Loucy (cell line): ENCODE measurements at regions not wholly inside any gene's neighbourhood (a gene's known extent, or its start where the extent isn't known, plus 50 kb on each side); places are given as distances from the start of the nearest gene placed in this dataset.

Experiments
- H2AFZ ChIP-seq: fragments of 200-600 bp; sonication (generic); 2 replicates; pipeline ENCODE4 v1.6.0; 2016; ENCODE audit warnings: antibody characterized with exemption, mild to moderate bottlenecking, low read length, moderate library complexity
- H3F3A ChIP-seq: fragments of 200-600 bp; 2 replicates; pipeline ENCODE4 v1.6.0; 2016; ENCODE audit warnings: antibody characterized with exemption, low read depth, mild to moderate bottlenecking
- H3K27me3 ChIP-seq: fragments of 200-600 bp; sonication (generic); 2 replicates; pipeline ENCODE4 v1.6.1; 2014; ENCODE audit warnings: low read length, mild to moderate bottlenecking; ENCODE audit not compliant: insufficient read depth, poor library complexity, severe bottlenecking
- H3K36me3 ChIP-seq: fragments of 200-600 bp; sonication (generic); 2 replicates; pipeline ENCODE4 v1.6.1; 2016; ENCODE audit warnings: low read length; ENCODE audit not compliant: insufficient read depth
- H3K4me1 ChIP-seq: fragments of 200-600 bp; sonication (generic); 2 replicates; pipeline ENCODE4 v1.5.1; 2014; ENCODE audit warnings: low read length, mild to moderate bottlenecking; ENCODE audit not compliant: insufficient read depth, poor library complexity, severe bottlenecking
- H3K4me2 ChIP-seq: fragments of 200-600 bp; sonication (generic); 2 replicates; pipeline ENCODE4 v1.6.0; 2014; ENCODE audit warnings: antibody characterized with exemption, low read length, low read depth, mild to moderate bottlenecking; ENCODE audit not compliant: poor library complexity, severe bottlenecking
- H3K4me3 ChIP-seq: fragments of 200-600 bp; sonication (generic); 2 replicates; pipeline ENCODE4 v1.5.1; 2014; ENCODE audit warnings: low read length, mild to moderate bottlenecking, mixed read lengths; ENCODE audit not compliant: poor library complexity, severe bottlenecking
- H3K79me2 ChIP-seq: fragments of 200-600 bp; sonication (generic); 2 replicates; pipeline ENCODE4 v1.6.1; 2014; ENCODE audit warnings: low read length; ENCODE audit not compliant: insufficient read depth
- H3K9ac ChIP-seq: fragments of 200-600 bp; sonication (generic); 2 replicates; pipeline ENCODE4 v1.6.0; 2014; ENCODE audit warnings: mild to moderate bottlenecking, low read depth, low read length, moderate library complexity; ENCODE audit not compliant: poor library complexity, severe bottlenecking
- H3K9me2 ChIP-seq: fragments of 200-600 bp; sonication (generic); replicated peaks from 2 replicates; pipeline ENCODE4 v1.6.1; 2016; ENCODE audit warnings: low read depth, low read length, mixed read lengths
- H3K9me3 ChIP-seq: fragments of 200-600 bp; sonication (generic); 2 replicates; pipeline ENCODE4 v1.6.1; 2014; ENCODE audit warnings: mild to moderate bottlenecking, antibody characterized with exemption, low read length, low read depth; ENCODE audit not compliant: insufficient read depth
- H4K20me1 ChIP-seq: fragments of 200-600 bp; sonication (generic); 2 replicates; pipeline ENCODE4 v1.6.0; 2014; ENCODE audit warnings: antibody characterized with exemption, low read length, mild to moderate bottlenecking; ENCODE audit not compliant: insufficient read depth, poor library complexity, severe bottlenecking
- EZH2phosphoT487 ChIP-seq: fragments of 200-600 bp; IDR thresholded peaks from 2 replicates; pipeline ENCODE4 v1.6.1; 2018; ENCODE audit warnings: antibody characterized with exemption, mild to moderate bottlenecking, moderate library complexity, borderline replicate concordance
- TF ChIP-seq, protein P1 (sequence below): fragments of 200-600 bp; sonication (generic); conservative IDR thresholded peaks from 2 replicates; pipeline ENCODE4 v1.5.1; 2014; ENCODE audit warnings: mild to moderate bottlenecking, antibody characterized with exemption, low read length

- no peaks in the 10 kb centered on the region for H3K27me3 ChIP-seq
- no peak overlapping the region for H3K4me3 ChIP-seq
- no peak overlapping the region for H2AFZ ChIP-seq
- H3K79me2 ChIP-seq: no peaks in the 10 kb centered on the region
- no peaks in the 10 kb centered on the region for H3K4me1 ChIP-seq
- H3K9me3 ChIP-seq: no peaks in the 10 kb centered on the region
- no peak for TF ChIP-seq EZH2phosphoT487
- TF ChIP-seq, protein P1, sequence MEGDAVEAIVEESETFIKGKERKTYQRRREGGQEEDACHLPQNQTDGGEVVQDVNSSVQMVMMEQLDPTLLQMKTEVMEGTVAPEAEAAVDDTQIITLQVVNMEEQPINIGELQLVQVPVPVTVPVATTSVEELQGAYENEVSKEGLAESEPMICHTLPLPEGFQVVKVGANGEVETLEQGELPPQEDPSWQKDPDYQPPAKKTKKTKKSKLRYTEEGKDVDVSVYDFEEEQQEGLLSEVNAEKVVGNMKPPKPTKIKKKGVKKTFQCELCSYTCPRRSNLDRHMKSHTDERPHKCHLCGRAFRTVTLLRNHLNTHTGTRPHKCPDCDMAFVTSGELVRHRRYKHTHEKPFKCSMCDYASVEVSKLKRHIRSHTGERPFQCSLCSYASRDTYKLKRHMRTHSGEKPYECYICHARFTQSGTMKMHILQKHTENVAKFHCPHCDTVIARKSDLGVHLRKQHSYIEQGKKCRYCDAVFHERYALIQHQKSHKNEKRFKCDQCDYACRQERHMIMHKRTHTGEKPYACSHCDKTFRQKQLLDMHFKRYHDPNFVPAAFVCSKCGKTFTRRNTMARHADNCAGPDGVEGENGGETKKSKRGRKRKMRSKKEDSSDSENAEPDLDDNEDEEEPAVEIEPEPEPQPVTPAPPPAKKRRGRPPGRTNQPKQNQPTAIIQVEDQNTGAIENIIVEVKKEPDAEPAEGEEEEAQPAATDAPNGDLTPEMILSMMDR: no peak
- H4K20me1 ChIP-seq: no peaks in the 10 kb centered on the region
- H3K9ac ChIP-seq: no peak overlapping the region
- H3K9me2 ChIP-seq: no peaks in the 10 kb centered on the region
- no peak overlapping the region for H3K4me2 ChIP-seq
- no peaks in the 10 kb centered on the region for H3F3A ChIP-seq
- no peaks in the 10 kb centered on the region for H3K36me3 ChIP-seq
These were observed 949.7 kb upstream of the TENM4 start for GRCh38 chr11:80390505-80390904.

DNA sequence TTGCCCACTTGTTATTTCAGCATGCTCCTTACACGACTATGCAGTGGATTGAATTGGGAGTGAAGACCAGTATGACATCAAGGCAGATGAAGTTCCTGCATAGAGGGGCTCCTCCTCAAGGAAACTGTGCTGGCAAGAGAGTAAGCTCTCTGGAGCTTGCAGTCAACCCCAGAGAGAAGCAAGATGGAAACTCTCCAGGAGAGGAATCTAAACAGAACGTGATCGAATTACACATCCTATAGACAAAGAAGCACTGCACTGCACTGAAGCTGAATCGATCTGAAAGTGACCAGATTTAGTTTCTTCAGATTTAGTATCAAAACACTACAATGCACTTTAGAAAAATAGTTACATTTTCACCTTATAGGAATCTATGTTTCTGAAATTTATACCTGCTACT is 947.7 kb upstream of the TENM4 start:
- TF ChIP-seq, protein P1: no peak
- no peak for TF ChIP-seq EZH2phosphoT487
- no peak overlapping the region for H3K4me3 ChIP-seq
- no peaks in the 10 kb centered on the region for H3K79me2 ChIP-seq
- H3K27me3 ChIP-seq: no peaks in the 10 kb centered on the region
- H2AFZ ChIP-seq: no peak overlapping the region
- no peaks in the 10 kb centered on the region for H3K36me3 ChIP-seq
- no peak overlapping the region for H3K4me2 ChIP-seq
- no peaks in the 10 kb centered on the region for H4K20me1 ChIP-seq
- H3F3A ChIP-seq: no peaks in the 10 kb centered on the region
- H3K9me3 ChIP-seq: no peaks in the 10 kb centered on the region
- no peaks in the 10 kb centered on the region for H3K9me2 ChIP-seq
- no peak overlapping the region for H3K9ac ChIP-seq
- no peaks in the 10 kb centered on the region for H3K4me1 ChIP-seq

- Histone ChIP-seq H3K36me3 (no peaks in the 10 kb centered on the region), H3K79me2 (no peaks in the 10 kb centered on the region), H3K9me2 (no peaks in the 10 kb centered on the region), H3K27me3 (no peaks in the 10 kb centered on the region), H3K4me2 (no peak overlapping the region), H3K4me1 (no peaks in the 10 kb centered on the region), H3K4me3 (no peak overlapping the region), H4K20me1 (no peaks in the 10 kb centered on the region), H3K9me3 (no peaks in the 10 kb centered on the region), H3F3A (no peaks in the 10 kb centered on the region), H3K9ac (no peak overlapping the region), H2AFZ (no peak overlapping the region)
- TF ChIP-seq, protein P1: no peak
These were observed 947.3 kb upstream of the TENM4 start for GRCh38 chr11:80388130-80388529.
